ENCODE measurements at regions not wholly inside any gene's neighbourhood (a gene's known extent, or its start where the extent isn't known, plus 50 kb on each side); places are given as distances from the start of the nearest gene placed in this dataset.

GRCh38 chr18:29157905-29158304, 981.0 kb upstream of the CDH2 start:
- TF ChIP-seq, protein P1, sequence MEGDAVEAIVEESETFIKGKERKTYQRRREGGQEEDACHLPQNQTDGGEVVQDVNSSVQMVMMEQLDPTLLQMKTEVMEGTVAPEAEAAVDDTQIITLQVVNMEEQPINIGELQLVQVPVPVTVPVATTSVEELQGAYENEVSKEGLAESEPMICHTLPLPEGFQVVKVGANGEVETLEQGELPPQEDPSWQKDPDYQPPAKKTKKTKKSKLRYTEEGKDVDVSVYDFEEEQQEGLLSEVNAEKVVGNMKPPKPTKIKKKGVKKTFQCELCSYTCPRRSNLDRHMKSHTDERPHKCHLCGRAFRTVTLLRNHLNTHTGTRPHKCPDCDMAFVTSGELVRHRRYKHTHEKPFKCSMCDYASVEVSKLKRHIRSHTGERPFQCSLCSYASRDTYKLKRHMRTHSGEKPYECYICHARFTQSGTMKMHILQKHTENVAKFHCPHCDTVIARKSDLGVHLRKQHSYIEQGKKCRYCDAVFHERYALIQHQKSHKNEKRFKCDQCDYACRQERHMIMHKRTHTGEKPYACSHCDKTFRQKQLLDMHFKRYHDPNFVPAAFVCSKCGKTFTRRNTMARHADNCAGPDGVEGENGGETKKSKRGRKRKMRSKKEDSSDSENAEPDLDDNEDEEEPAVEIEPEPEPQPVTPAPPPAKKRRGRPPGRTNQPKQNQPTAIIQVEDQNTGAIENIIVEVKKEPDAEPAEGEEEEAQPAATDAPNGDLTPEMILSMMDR (IDR thresholded peaks at IDR 0.05), result no peak
- TF ChIP-seq ZFX (IDR thresholded peaks at IDR 0.05; ENCODE audit: borderline replicate concordance), result no peak
